HepG2 (cell line): ENCODE measurements at regions not wholly inside any gene's neighbourhood (a gene's known extent, or its start where the extent isn't known, plus 50 kb on each side); places are given as distances from the start of the nearest gene placed in this dataset.

ENCODE experiments used
- ATAC-seq: fragments of 200-7000 bp; cut with Tn5 transposase; 3 replicates; pipeline ENCODE4 v1.9.1; 2020; ENCODE audit warnings: mild to moderate bottlenecking, moderate library complexity
- BruUV-seq: library from RNA; stranded (reverse); fragments of 400-500 nt; replicated peaks from 2 replicates; lab custom pipeline; 2021; lab: Mats Ljungman, UMichigan
- CTCF ChIA-PET: fragments of 300-600 bp; formaldehyde crosslinking; extraction: SDS; loops from one replicate; lab custom pipeline; 2021; ENCODE audit warnings: low total read pairs, inconsistent platforms, low intra/inter-chr PET ratio; lab: Yijun Ruan, JAX
- POLR2A ChIA-PET: fragments of 350-600 bp; sonication (Branson Sonifier 250); formaldehyde crosslinking; loops from one replicate; lab custom pipeline; 2020; ENCODE audit warnings: antibody characterized with exemption, inconsistent platforms; lab: Yijun Ruan, JAX
- DNase-seq: peaks from one replicate; pipeline ENCODE4 v3.0.0-alpha.2; 2015; ENCODE audit warnings: low spot score
- FAIRE-seq: peaks from 3 replicates; lab custom pipeline; 2011; peaks lifted over from hg19 to GRCh38; lab: Jason Lieb, UNC
- H2AFZ ChIP-seq: one replicate; pipeline ENCODE4 v1.6.1; 2011; ENCODE audit warnings: low read length, inconsistent platforms
- H3K27ac ChIP-seq: fragments of 300-600 bp; 3 replicates; pipeline ENCODE4 v1.8.0; 2011; ENCODE audit warnings: mixed run types, mild to moderate bottlenecking, mixed read lengths, low read length, inconsistent platforms; ENCODE audit not compliant: insufficient read depth; ENCODE audit errors: extremely low read length
- H3K27me3 ChIP-seq, 2 experiments: fragments of 200-600 bp in 1 of 2; 2 replicates in 1 of 2; 3 replicates in 1 of 2; pipeline versions ENCODE4 v1.6.0 to v1.8.0; 2011; ENCODE audit warnings: low read length in 2 of 2, mild to moderate bottlenecking in 2 of 2, moderate library complexity in 2 of 2, inconsistent platforms in 1 of 2; ENCODE audit not compliant: insufficient read depth in 2 of 2, control insufficient read depth in 1 of 2
- H3K36me3 ChIP-seq, 2 experiments: fragments of 200-600 bp in 1 of 2; replicated peaks in 1 of 2; 2 replicates in 1 of 2; 3 replicates in 1 of 2; pipeline versions ENCODE4 v1.5.1 to v1.8.0; 2011; ENCODE audit warnings: low read length in 2 of 2, inconsistent platforms in 1 of 2; ENCODE audit not compliant: insufficient read depth in 2 of 2, control insufficient read depth in 1 of 2
- H3K4me1 ChIP-seq: 2 replicates; pipeline ENCODE4 v1.5.1; 2012; ENCODE audit warnings: low read length, inconsistent platforms; ENCODE audit not compliant: insufficient read depth
- H3K4me2 ChIP-seq: 2 replicates; pipeline ENCODE4 v1.6.0; 2011; ENCODE audit warnings: low read depth, low read length, inconsistent platforms
- H3K4me3 ChIP-seq, 3 experiments: fragments of 200-600 bp in 1 of 3; sonication (generic), shearing (Covaris generic) in 1 of 3; replicated peaks in 1 of 3; 2 replicates each; pipeline ENCODE4 v1.5.1; 2011 to 2016; ENCODE audit warnings: low read length in 3 of 3, inconsistent platforms in 2 of 3, low read depth in 2 of 3, mild to moderate bottlenecking in 2 of 3, control low read depth in 1 of 3, mixed read lengths in 1 of 3; ENCODE audit not compliant: insufficient read depth in 1 of 3
- H3K79me2 ChIP-seq: one replicate; pipeline ENCODE4 v1.6.1; 2011; ENCODE audit warnings: low read length, inconsistent platforms; ENCODE audit not compliant: insufficient read depth
- H3K9ac ChIP-seq: 2 replicates; pipeline ENCODE4 v1.6.0; 2011; ENCODE audit warnings: mild to moderate bottlenecking, low read depth, low read length, inconsistent platforms; ENCODE audit not compliant: insufficient read depth
- H3K9me3 ChIP-seq: 2 replicates; pipeline ENCODE4 v1.5.1; 2012; ENCODE audit warnings: mild to moderate bottlenecking, low read length
- H4K20me1 ChIP-seq: 2 replicates; pipeline ENCODE4 v1.6.0; 2011; ENCODE audit warnings: inconsistent platforms, mild to moderate bottlenecking, low read length, moderate library complexity; ENCODE audit not compliant: insufficient read depth
- HDAC2 ChIP-seq: sonication (generic); formaldehyde crosslinking; IDR thresholded peaks from 2 replicates; pipeline ENCODE4 v1.4.0; 2020; ENCODE audit warnings: missing genetic modification reagents
- HNF4G ChIP-seq, 2 experiments: sonication (generic) in 1 of 2; formaldehyde crosslinking in 1 of 2; IDR thresholded peaks; 2 replicates each; pipeline versions ENCODE4 v1.4.0 to v1.6.1; 2011 to 2020; ENCODE audit warnings: borderline replicate concordance in 2 of 2, low read depth in 2 of 2, mild to moderate bottlenecking in 2 of 2, low read length in 1 of 2, missing genetic modification reagents in 1 of 2, moderate library complexity in 1 of 2
- SCMH1 ChIP-seq: sonication (generic); formaldehyde crosslinking; IDR thresholded peaks from 2 replicates; pipeline ENCODE4 v1.9.0; 2021; ENCODE audit warnings: missing genetic modification reagents, mild to moderate bottlenecking, borderline replicate concordance
- SYNCRIP ChIP-seq: fragments of 200-400 bp; formaldehyde crosslinking; IDR thresholded peaks from 2 replicates; pipeline ENCODE4 v1.6.1; 2018; ENCODE audit warnings: mild to moderate bottlenecking, low read depth, low read length; ENCODE audit not compliant: insufficient read depth
- TBX2 ChIP-seq: sonication (generic); formaldehyde crosslinking; IDR thresholded peaks from 2 replicates; pipeline ENCODE4 v1.5.0; 2020; ENCODE audit warnings: missing genetic modification reagents, mild to moderate bottlenecking, borderline replicate concordance
- U2AF1 ChIP-seq: fragments of 200-400 bp; formaldehyde crosslinking; optimal IDR thresholded peaks from 2 replicates; pipeline ENCODE3; 2017; ENCODE audit warnings: mild to moderate bottlenecking, low read depth, low read length
- YY1 ChIP-seq: IDR thresholded peaks from 2 replicates; pipeline ENCODE4 v1.6.1; 2011; ENCODE audit warnings: low read length, low read depth, moderate library complexity, mild to moderate bottlenecking; ENCODE audit not compliant: insufficient read depth, insufficient replicate concordance
- ZIK1 ChIP-seq: sonication (generic); formaldehyde crosslinking; IDR thresholded peaks from 2 replicates; pipeline ENCODE4 v1.5.0; 2020; ENCODE audit warnings: mild to moderate bottlenecking, low read depth, missing genetic modification reagents, borderline replicate concordance
- ZNF138 ChIP-seq: sonication (generic); formaldehyde crosslinking; IDR thresholded peaks from 2 replicates; pipeline ENCODE4 v1.5.0; 2020; ENCODE audit warnings: mild to moderate bottlenecking, low read depth, missing genetic modification reagents
- ZNF160 ChIP-seq: sonication (generic); formaldehyde crosslinking; IDR thresholded peaks from 2 replicates; pipeline ENCODE4 v1.8.0; 2022; ENCODE audit warnings: mild to moderate bottlenecking, inconsistent platforms, missing genetic modification reagents
- ZNF891 ChIP-seq: sonication (generic); formaldehyde crosslinking; IDR thresholded peaks from 2 replicates; pipeline ENCODE4 v1.5.0; 2020; ENCODE audit warnings: mild to moderate bottlenecking, missing genetic modification reagents
- WGBS: methylation state at CpG from one replicate; pipeline ENCODE4 v1.1.6; 2017; ENCODE audit warnings: low lambda C conversion rate; 5-methylcytosine and 5-hydroxymethylcytosine counted together
- in situ Hi-C: cut with HindIII; loops from 2 replicates; pipeline ENCODE4 v1.10.0; 2017; ENCODE audit warnings: low pct_unique_long_range_greater_than_20kb; ENCODE audit not compliant: extremely low pct_ligation_motif_present
- intact Hi-C: fragments of 100-400 bp; cut with micrococcal nuclease; formaldehyde crosslinking; loops from one replicate; pipeline ENCODE4 v1.10.0; 2022; ENCODE audit not compliant: unreplicated experiment
- TF ChIP-seq, protein P1 (sequence below): sonication (generic); formaldehyde crosslinking; IDR thresholded peaks from 2 replicates; pipeline ENCODE4 v1.4.0; 2020; ENCODE audit warnings: missing genetic modification reagents

DNA sequence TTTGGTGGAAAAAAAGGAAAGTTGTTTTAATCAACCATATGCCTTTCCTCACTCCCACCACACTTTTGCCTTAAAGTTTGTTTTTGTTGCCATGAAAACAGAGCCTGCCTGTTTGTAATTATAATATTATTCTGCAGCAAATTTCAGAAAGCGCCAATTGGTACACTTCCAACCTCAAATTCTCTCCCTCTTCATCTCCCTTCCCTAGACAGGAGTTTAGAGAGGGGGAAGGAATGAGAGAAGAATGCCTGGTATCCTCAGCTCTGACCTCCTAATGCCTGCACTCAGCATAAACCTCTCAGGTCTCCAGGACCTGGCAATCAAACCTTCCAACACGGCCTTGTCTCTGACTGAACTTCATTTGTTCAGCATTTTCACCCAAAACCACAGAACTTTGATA is 138.4 kb upstream of the HCCS start:
- H3K79me2 ChIP-seq = no peaks in the 10 kb centered on the region
- ChIA-PET CTCF (no interaction called here), POLR2A (no interaction called here)
- H3K9ac ChIP-seq = no peak overlapping the region
- BruUV-seq = no TSS peak
- TF ChIP-seq ZNF891 (CRISPR knock-in tag) (no peak), HNF4G (IDR thresholded peaks at IDR 0.05; ENCODE audit: borderline replicate concordance, low read depth, low read length) (no peak), HNF4G (CRISPR knock-in tag; IDR thresholded peaks at IDR 0.05; ENCODE audit: borderline replicate concordance, low read depth) (no peak), SYNCRIP (no peak), SCMH1 (CRISPR knock-in tag) (no peak), ZNF160 (CRISPR knock-in tag) (no peak), YY1 (no peak), ZIK1 (CRISPR knock-in tag) (no peak), TBX2 (CRISPR knock-in tag) (no peak), U2AF1 (no peak), HDAC2 (no peak), ZNF138 (no peak)
- TF ChIP-seq, protein P1, sequence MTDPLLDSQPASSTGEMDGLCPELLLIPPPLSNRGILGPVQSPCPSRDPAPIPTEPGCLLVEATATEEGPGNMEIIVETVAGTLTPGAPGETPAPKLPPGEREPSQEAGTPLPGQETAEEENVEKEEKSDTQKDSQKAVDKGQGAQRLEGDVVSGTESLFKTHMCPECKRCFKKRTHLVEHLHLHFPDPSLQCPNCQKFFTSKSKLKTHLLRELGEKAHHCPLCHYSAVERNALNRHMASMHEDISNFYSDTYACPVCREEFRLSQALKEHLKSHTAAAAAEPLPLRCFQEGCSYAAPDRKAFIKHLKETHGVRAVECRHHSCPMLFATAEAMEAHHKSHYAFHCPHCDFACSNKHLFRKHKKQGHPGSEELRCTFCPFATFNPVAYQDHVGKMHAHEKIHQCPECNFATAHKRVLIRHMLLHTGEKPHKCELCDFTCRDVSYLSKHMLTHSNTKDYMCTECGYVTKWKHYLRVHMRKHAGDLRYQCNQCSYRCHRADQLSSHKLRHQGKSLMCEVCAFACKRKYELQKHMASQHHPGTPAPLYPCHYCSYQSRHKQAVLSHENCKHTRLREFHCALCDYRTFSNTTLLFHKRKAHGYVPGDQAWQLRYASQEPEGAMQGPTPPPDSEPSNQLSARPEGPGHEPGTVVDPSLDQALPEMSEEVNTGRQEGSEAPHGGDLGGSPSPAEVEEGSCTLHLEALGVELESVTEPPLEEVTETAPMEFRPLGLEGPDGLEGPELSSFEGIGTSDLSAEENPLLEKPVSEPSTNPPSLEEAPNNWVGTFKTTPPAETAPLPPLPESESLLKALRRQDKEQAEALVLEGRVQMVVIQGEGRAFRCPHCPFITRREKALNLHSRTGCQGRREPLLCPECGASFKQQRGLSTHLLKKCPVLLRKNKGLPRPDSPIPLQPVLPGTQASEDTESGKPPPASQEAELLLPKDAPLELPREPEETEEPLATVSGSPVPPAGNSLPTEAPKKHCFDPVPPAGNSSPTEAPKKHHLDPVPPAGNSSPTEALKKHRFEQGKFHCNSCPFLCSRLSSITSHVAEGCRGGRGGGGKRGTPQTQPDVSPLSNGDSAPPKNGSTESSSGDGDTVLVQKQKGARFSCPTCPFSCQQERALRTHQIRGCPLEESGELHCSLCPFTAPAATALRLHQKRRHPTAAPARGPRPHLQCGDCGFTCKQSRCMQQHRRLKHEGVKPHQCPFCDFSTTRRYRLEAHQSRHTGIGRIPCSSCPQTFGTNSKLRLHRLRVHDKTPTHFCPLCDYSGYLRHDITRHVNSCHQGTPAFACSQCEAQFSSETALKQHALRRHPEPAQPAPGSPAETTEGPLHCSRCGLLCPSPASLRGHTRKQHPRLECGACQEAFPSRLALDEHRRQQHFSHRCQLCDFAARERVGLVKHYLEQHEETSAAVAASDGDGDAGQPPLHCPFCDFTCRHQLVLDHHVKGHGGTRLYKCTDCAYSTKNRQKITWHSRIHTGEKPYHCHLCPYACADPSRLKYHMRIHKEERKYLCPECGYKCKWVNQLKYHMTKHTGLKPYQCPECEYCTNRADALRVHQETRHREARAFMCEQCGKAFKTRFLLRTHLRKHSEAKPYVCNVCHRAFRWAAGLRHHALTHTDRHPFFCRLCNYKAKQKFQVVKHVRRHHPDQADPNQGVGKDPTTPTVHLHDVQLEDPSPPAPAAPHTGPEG (CRISPR knock-in tag) = no peak
- H3K4me3 ChIP-seq = no peak overlapping the region
- no peaks in the 10 kb centered on the region for H3K4me1 ChIP-seq
- no peak overlapping the region for H3K27ac ChIP-seq
- FAIRE-seq = no peak
- intact Hi-C loops (no loop called here), in situ Hi-C loops (no loop called here)
- H3K4me2 ChIP-seq = no peak overlapping the region
- 71% methylated on average over 2 of the region's 2 CpGs for WGBS
- no peaks in the 10 kb centered on the region for H3K36me3 ChIP-seq
- ATAC-seq = no peak
- no peaks in the 10 kb centered on the region for H3K27me3 ChIP-seq
- DNase-seq = no peak
- no peaks in the 10 kb centered on the region for H3K9me3 ChIP-seq
- no peaks in the 10 kb centered on the region for H4K20me1 ChIP-seq
- no peak overlapping the region for H2AFZ ChIP-seq
